ENCODE measurements at regions not wholly inside any gene's neighbourhood (a gene's known extent, or its start where the extent isn't known, plus 50 kb on each side); places are given as distances from the start of the nearest gene placed in this dataset.
A peak's percentile ranks its signal among the peaks of the same experiment; 100 is the strongest.

DNA sequence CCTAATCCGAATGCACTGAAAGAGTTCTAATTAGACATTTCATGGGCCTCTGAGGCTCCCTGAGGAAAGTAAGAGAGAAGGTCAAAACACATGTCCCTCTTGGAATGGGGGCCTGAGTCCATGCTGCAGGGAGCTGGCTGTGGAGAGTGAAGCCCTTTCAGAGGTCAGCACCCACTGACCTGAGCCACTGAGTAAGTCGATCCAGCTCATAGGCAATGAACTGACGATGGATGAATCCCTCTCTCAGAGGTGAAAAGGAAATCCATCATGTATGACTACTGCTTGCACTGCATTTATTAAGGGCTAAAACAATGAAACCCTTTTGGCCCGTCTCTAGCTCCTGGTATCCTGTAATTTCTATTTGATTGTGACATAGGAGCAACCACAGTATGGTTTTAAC is 288.9 kb upstream of the VLDLR start:
- no peak for DNase-seq (ENCODE audit: low read depth)
- no peak overlapping the region for H3K4me3 ChIP-seq (ENCODE audit: control insufficient read depth, low read depth, low read length)
- TF ChIP-seq, protein P1, sequence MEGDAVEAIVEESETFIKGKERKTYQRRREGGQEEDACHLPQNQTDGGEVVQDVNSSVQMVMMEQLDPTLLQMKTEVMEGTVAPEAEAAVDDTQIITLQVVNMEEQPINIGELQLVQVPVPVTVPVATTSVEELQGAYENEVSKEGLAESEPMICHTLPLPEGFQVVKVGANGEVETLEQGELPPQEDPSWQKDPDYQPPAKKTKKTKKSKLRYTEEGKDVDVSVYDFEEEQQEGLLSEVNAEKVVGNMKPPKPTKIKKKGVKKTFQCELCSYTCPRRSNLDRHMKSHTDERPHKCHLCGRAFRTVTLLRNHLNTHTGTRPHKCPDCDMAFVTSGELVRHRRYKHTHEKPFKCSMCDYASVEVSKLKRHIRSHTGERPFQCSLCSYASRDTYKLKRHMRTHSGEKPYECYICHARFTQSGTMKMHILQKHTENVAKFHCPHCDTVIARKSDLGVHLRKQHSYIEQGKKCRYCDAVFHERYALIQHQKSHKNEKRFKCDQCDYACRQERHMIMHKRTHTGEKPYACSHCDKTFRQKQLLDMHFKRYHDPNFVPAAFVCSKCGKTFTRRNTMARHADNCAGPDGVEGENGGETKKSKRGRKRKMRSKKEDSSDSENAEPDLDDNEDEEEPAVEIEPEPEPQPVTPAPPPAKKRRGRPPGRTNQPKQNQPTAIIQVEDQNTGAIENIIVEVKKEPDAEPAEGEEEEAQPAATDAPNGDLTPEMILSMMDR (conservative IDR thresholded peaks at IDR 0.05; ENCODE audit: control insufficient read depth, insufficient read depth, low read depth, low read length): no peak

DNA sequence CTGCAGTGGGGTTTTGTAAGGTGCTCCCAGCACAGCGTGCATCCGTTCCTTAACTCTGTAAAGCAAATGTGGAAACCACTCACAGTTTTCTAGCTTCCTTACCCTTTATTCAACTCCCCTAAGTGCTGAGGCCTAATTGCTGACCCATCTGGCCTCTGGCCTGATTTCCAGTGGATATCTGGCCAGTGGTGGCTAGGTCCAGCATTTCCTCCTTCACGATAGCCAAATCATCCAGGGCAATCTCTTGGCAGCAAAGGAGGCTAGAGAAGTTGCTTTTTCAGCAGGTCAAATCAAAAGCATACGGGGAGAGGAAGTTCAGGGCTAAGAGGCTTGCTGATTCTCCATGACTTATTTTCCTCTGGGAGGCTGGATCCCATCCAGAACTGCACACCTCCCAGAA is 286.3 kb upstream of the VLDLR start:
- TF ChIP-seq, protein P1 (conservative IDR thresholded peaks at IDR 0.05; ENCODE audit: control insufficient read depth, insufficient read depth, low read depth, low read length): no peak
- no peak for DNase-seq (ENCODE audit: low read depth)

DNA sequence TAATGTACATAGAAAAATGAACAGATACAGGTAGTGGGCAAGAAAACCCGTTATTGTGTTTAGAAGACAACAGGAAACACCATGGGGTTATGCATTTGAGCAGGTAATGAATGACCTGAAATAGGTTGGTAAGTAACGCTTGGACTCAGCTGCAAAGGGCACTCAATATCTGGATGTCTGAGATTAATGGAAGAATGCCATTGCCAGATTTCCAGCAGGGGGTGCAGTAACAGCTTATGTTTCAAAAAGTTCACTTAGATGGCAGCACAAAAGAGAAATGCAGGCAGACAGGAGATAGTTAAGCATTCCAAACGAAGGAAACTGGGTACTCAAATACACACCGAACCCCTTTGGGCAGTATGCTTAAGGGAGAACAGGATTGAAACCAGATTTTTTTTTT is 285.5 kb upstream of the VLDLR start:
- TF ChIP-seq, protein P1 (conservative IDR thresholded peaks at IDR 0.05; ENCODE audit: control insufficient read depth, insufficient read depth, low read depth, low read length): no peak
- DNase-seq (ENCODE audit: low read depth): peak; percentile 27
- no peak overlapping the region for H3K4me3 ChIP-seq (ENCODE audit: control insufficient read depth, low read depth, low read length)

More for the DNA sequence above, 286.3 kb upstream of the VLDLR start:
- no peak overlapping the region for H3K4me3 ChIP-seq (ENCODE audit: control insufficient read depth, low read depth, low read length)

DNA sequence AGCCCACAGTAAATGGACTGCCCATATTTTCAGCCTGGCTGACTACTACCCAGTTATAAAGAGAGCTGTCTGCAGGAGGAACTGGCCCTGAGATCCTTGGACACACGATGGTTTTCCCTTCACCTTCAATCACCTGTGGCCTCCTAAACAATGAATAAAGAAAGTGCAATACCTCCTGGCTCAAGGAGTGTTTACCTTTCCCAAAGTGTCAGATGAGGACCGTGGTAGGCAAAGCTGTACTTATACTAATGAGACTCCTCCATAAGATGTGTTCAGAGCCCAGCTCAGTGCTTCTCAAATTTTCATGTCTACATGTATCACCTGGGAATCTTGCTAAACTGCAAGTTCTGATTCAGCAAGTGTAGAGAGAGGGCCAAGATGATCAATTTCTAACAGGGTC is 284.5 kb upstream of the VLDLR start:
- no peak for DNase-seq (ENCODE audit: low read depth)
- no peak overlapping the region for H3K4me3 ChIP-seq (ENCODE audit: control insufficient read depth, low read depth, low read length)
- TF ChIP-seq, protein P1 (conservative IDR thresholded peaks at IDR 0.05; ENCODE audit: control insufficient read depth, insufficient read depth, low read depth, low read length): no peak

DNA sequence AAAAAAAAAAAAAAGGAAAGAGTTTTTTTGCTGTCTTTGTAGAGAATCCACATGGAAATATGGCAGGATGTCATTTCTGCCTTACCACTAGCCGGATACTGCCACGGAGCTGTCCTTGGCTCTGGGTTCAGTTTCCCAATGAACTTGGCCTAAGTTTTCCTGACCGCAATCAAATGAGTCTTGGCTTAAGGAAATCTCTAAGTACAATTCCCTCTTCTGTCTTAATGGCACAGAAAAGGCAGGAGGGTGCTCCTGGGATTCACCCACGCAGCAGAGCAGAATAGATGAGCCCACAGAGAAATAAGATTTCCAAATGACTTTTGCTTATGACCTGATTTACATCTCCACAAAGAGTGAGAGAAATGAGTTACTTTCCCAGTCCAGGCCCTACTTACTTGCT is 284.0 kb upstream of the VLDLR start:
- peak; percentile 9 for DNase-seq (ENCODE audit: low read depth)
- no peak overlapping the region for H3K4me3 ChIP-seq (ENCODE audit: control insufficient read depth, low read depth, low read length)
- TF ChIP-seq, protein P1 (conservative IDR thresholded peaks at IDR 0.05; ENCODE audit: control insufficient read depth, insufficient read depth, low read depth, low read length): no peak

DNA sequence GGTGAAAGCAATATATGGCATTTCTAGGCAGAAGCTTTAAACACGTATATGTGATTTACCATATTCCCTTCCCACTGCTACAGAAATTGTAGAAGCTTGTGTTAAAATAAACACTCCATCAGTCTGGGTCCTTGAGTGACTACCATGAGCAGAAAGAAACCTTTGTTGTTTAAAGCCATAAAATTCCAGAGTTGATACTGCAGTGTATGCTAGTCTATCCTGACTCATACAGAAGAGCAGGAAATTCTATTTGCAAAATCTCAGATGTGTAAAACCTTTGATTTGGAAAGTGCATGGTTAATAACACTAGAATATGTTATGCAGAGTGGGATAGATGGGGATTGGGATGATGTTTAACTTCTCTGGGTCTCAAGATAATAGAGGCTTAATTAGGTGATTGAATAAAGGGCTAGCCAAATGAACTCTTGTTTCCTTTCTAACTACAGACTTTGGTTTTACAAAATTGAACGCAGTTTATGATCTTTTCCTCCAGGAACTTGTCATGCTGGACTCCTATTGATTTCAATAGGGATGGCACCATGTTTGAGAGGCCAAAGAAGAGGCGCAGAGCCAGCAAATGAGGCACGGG is 282.7 kb upstream of the VLDLR start:
- TF ChIP-seq, protein P1 (conservative IDR thresholded peaks at IDR 0.05; ENCODE audit: control insufficient read depth, insufficient read depth, low read depth, low read length): no peak
- no peak overlapping the region for H3K4me3 ChIP-seq (ENCODE audit: control insufficient read depth, low read depth, low read length)
- DNase-seq (ENCODE audit: low read depth): no peak

DNA sequence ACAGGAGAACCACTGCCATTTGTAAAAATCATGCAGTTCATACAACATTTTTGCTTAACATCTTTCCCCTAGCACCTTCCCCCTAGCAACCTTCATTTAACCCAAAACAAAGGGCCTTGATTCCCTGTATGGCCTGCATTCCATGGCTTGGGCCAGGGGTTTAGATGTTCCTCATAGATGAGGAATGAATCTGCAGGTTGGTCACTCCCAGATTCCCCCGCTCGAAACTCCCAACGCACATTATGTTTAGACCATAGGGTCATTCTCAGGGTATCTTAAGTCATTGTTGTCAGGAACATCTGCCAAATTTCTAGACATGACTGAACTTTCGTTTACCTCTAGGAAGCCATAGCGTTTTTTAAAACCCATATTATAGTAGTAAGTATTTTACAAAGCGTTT is 282.2 kb upstream of the VLDLR start:
- no peak overlapping the region for H3K4me3 ChIP-seq (ENCODE audit: control insufficient read depth, low read depth, low read length)
- DNase-seq (ENCODE audit: low read depth): no peak
- TF ChIP-seq, protein P1 (conservative IDR thresholded peaks at IDR 0.05; ENCODE audit: control insufficient read depth, insufficient read depth, low read depth, low read length): no peak
